GM21528 (cell line): ENCODE measurements at regions not wholly inside any gene's neighbourhood (a gene's known extent, or its start where the extent isn't known, plus 50 kb on each side); places are given as distances from the start of the nearest gene placed in this dataset.

Experiments used
- ATAC-seq: cut with Tn5 transposase; IDR thresholded peaks from one replicate; pipeline ENCODE4 v1.9.1; 2021; ENCODE audit warnings: mild to moderate bottlenecking, moderate library complexity; ENCODE audit not compliant: unreplicated experiment, low FRiP score

DNA sequence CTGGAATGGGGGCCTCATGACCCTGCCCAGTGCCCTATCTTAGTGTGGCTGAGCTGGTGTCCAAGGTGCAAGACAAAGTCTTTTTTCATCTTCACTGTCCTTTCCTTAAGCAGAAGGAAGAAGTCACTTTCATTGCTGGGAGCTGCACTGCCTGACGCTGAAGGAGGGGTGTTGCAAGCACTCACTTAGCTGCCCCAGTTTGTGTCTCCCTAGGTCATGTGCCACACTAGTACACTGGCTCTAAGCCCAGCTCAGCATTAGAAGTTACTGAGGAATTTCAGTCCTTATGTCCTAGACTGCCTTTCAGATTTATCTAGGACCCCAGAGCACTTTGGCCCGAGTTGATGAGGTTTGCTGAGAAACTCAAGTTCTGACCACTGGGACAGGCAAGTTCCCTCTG lies 952.0 kb upstream of the USP15 start:
- no peak for ATAC-seq

DNA sequence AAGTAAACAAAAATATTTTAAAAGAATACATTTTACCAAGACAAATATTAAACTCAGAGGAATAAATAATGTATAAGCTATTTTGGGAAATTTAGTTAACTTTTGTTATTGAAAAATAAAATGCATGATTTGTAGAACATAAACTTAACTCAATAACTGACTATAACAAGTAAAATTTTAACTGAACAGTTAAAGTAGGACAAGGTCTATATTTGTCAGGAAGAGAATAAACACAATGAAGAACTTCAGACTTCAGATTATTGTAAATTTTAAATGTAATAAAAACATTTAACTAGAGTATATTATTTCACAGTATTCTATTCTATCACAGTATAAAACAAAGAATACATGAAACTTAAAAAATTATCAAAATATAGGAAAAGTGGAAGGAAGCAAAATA lies 948.8 kb upstream of the USP15 start:
- ATAC-seq = no peak

DNA sequence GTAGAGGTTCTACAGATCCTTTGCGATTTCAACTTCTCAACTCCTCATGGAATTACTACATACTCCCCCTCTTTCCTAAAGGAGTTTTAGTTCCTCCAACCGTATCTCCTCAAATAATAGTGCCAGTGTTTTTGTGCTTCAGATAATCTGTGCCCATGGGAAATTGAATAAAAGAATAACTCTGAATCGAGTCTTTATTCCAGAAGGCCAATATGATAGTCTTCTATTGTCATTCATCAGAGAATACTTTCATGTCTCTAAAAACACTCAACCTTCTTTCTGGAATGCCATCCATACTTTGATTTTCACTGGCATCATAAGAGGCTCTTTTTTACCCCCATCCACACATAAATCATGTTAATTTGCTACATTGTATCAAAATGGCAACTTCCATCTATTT lies 911.3 kb upstream of the USP15 start:
- no peak for ATAC-seq

DNA sequence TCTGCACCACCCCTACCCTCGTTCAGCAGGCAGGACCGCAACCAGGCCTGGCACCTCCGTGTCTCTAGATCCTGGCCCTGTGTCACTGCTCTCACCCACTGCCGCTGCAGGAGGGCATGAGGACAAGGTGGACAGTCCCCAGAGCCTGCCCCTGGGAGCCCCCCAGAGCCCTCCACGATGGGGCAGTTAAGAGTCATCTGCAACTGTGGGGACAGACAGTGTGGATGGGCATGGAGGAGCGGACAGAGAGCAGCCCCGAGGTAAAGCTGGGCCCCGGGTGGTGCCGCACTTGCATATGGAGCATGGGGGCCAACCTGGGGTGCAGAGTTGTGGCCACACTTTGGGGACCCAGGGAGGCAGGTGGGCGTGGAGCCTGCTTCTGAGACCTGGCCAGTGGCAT lies 905.1 kb upstream of the USP15 start:
- ATAC-seq = no peak

DNA sequence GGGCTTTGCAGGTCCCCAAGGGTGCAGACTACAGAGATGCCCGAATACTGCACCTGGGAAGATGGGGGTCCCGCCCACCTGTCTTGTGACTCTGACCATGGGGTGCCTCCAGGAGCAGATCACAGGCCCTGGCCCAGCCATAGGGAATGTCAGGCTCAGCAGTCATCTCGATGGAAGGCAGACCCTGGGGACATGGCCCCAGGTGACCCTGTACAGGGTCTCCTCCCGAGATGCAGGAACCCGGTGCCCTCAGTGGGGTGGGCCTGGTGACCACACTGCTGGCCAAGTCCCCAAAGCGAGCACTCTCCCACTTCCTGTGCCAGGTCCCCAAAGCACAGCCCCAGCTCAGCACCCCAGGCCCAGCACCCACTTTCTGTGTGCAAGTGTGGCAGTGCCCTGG lies 903.7 kb upstream of the USP15 start:
- ATAC-seq = no peak

DNA sequence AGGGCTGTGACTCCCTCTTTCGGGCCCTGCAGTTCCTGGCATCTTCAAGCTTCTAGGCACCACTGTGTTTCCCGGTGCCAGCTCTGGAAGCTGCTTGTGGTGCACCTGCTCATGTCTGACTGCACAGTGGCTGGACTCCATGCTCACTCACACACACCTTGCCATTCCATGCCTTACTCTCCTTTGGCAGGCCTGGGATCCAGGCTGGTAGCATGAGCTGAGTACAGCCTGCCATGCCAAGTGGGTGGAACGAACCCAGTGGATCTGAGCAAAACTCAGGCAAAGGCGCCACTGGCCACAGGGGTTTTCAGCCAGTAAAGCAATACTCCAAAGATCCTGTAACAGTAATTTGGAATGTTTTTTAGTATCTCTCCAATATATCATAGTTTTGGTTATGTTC lies 902.7 kb upstream of the USP15 start:
- ATAC-seq = no peak

DNA sequence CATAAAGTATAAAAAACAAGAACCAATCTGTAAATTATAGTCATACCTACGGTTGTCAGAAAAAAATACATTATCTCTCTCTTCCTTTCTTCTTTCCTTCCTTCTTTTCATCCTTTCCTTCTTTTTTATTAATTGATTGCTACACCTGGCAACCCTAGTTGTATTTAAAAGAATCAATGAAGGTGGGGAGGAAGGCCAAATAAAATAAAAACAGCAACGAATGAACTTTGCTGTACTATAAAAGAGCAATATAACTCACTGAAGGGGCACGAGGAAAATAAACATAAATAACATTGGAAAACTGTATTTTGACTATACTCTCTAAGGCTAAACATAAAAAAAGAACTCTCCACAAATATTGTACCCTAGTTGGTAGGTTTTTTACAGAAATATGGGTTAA lies 898.2 kb upstream of the USP15 start:
- ATAC-seq = no peak

DNA sequence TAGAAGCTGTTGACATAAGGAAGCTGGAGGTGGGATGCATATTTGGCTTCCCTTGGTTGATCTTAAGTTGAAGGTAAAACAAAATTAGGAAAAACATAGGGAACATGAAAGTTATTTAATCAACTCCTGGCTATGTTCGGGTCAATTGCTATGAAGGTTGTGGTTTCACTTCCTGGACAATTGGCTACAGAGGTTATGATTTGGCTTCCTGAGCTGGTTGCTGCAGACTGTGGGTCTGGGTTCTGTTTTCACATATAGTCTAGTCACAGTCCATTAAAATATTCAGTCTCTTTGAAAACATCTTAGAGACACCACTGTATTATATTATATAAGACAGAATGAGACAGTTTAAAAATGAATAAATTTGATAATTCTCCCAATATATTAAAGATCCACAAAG lies 895.2 kb upstream of the USP15 start:
- ATAC-seq = no peak

DNA sequence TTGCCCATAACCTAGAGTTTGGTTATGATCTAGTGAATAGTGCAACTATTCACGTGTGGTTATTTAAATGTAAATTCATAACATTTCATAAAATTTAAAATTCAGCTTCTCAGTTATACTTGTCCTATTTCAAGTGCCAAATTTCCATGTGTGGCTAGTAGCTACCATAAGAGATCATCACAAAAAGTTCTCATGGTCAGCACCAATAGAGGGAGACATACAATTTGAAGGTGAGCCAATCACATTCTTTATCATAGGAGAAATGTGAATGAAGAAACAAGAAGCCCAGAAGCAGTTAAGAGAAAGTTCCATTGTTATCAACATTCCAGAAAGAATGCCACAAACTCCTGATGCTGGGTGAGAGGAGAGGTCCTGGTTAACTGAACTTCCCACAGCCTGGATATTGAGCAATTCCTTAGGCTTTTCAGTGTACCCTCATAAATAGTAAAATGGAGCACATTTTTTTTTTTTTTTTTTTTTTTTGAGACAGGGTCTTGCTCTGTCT lies 892.9 kb upstream of the USP15 start:
- no peak for ATAC-seq

DNA sequence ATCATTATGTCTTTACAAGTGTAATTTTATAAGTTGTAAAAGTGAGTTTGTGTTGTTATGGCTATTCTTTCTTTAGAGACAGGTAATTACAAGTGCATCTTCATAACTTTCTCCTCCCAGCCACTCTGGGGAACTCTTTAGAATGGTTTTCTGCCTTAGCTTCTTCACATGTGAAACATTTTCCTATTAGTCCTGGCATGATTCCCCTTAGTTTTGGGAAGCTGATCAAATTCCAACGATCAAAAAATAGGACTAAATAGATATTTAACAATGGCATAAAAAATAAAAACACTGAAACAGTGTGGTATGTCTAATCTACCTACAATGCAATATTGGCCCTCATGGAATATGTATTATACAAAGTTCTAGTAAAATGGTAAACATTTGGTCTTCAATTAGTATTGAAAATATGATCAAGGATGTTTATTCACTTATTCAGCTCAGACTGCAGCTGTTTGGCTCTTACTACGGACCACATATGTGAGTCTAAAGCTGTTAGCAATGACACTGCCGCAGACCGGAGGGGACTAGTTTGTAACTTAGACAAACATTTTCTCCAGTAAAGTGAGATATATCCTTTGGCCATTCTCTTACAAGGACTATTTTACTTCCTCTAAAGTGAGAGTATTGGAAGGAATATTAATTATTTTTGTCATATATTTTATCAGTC lies 890.8 kb upstream of the USP15 start:
- ATAC-seq = no peak

DNA sequence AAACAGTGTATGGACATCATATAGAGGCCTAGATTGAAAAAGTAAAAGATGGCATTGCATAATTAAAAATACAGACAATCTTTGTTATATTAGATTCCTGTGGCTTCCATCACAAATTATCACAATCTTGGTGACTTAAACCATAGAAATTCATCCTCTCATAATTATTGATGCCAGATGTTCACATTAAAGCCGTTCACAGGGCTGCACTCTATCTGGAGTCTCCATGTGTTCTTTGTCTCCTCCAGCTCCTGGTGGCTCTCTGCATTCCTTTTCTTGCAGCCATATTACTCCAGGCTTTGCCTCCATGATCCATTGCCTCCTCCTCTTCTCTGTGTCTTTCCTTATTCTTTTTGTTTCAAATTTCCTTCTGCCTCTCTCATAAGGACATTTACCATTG lies 875.7 kb upstream of the USP15 start:
- no peak for ATAC-seq

DNA sequence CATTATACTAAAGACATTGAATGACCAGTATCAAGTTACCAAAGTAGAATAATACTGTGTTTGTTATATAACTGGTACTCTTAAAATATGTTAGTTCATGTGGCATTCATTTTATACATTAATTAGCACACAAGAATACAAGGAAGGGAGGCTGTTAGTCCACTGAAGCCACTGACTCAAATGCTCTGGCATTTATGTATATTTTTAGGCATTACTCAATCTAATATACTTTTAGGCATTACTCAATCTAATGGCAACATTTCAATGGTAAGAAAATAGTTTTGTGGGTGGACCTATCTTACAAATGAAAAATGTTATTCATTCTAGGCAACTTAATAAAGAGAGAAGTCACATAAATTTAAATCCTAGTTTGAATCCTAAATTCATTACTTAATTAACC lies 874.4 kb upstream of the USP15 start:
- no peak for ATAC-seq

DNA sequence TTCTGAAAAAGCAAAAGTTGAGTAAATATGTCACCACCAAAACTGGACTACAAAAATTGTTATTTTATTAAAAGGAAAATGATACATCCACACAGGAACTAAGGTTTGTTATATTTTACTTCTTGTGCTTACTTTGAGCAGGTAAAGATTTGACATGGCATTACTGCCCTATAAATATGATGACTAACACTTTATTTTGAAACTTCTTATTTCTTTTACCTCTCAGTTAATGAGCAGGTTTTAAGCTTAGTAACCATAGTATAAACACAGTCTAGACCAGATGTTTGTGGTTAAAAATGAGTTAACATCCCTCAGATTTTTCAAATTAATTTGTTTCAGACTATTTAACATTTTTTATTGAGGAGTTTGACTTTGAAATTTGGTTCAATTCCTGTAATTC lies 862.5 kb upstream of the USP15 start:
- ATAC-seq = no peak

DNA sequence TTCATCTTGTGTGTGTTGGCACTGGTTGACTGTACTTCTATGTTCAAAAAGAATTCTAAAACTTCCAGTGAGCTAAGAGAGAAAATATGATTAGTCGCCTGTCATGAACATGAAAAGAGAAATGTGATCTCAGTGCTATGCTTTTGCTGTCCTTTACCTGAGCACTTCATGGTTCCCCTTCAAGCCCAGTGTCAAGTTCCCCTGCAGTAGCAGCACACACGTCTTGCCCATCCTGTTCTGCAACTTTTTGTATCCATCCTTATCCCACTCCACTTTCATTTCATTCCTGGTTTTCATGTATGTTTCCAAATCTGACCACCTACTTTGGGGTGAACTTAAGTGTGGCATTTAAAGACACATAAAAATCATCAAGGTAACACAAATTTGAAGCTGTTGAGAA lies 848.0 kb upstream of the USP15 start:
- ATAC-seq = no peak

DNA sequence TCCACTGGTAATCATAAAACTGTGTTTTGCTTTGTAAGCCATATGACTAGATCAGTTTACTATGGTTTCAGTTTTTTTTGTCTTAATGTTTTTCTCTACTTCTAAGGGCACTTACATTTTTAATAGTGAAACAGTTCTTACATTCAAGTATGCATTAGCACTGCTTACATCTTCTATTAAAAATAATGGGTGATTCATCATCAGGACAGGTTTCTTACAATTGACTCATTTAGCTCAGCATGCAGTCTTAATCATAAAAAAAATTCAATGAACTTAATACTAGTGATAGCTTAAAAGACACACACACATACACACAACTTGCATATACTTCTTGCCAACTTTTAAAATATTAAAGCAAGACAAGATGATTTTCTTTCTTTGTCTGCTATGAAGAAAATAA lies 845.7 kb upstream of the USP15 start:
- ATAC-seq = no peak

DNA sequence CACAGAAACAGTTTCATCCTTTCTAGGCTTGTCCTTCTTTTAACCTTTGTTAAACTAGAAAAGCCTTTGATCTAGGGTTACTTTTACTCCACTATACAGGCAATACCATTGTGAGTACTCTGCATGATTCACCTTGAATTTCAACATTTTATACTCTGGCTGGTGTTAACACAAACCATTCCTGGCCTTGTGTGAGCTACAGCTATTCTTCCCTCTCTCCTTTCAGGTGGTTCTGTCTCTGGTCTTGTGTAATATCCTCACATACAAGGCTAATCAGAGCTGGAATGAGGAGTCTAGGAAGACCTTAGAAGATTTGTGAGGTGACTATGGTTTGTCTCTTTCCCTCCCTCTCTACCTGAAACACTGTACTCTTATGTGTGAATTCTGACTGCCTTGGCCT lies 837.4 kb upstream of the USP15 start:
- no peak for ATAC-seq

DNA sequence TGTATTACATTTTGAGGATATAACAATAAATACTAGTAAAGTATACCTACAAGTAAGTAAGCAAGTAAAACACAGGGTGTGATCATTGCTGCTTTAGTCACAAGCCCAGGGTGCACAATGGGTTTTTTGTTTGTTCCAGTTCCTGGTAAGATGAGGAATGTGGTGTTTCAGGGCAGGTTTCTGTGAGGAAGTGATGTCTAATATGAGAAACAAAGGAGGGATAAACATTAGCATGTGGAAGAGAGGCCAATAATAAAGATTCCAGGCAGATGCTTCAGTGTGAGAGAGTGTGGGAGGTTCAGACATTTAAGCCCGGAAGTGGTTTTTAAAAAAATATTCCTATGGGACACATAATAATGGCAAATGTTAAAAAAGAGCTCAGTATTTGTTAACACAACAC lies 808.1 kb upstream of the USP15 start:
- no peak for ATAC-seq

DNA sequence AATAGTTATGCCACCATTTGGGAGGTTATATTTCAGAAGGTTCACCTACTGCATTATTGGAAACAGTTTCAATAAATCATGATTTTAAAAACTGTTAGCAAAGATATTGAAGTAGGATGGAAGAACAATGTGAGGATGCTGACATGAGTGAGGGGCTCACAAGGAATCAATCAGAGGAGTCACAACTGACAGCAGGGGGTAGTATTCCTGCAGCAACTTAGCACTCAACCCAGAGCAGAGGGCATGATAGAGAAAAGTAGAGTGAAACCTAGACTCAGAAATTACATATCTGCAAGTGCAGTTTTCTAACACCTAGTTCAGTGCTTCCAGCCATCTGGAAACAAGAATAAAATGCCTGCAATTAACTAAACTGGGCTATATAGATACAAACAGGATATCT lies 772.5 kb upstream of the USP15 start:
- ATAC-seq = no peak

DNA sequence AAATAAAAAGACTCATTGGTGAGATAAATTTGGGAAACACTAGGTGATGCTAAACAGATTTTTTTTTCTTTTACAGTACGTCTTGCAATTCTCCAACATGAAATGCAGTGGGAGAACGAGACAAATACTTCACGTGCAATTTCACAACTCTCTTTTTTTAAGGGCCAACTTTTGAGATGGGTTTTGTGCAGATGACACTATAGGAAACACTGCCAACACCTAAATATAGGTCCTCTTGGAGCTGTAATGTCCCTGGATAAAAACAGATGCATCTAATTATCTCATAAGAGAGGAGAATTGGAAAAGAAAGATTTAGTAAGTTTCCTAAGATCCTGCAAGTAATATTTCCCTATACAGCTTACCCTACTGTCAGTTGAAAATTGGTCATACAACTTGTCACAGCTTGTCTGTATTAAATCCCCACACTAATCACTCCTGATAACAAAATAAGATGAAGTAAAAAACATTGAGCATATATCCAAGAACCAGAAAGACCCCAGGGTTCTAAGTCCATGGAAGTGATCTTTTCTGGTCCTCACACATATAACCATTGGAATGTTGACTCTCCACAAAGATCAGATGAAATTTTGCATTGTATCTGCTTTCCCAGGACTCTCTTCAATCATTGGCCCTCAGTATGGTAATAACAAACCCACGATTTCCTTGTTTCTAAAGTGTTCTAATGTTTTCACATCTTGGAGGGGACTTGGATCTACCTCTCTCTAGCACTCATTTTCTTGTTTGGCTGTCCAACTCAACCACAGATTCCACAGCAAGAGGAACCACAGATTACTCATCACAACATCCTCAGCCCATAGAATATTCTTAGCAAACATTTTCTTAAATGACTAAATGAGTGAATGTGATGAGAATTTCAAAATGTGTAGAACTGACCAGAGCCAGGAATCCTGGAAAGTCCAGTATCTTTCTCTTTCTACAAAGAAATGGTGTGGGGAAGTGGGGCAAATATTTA lies 769.4 kb upstream of the USP15 start:
- no peak for ATAC-seq

DNA sequence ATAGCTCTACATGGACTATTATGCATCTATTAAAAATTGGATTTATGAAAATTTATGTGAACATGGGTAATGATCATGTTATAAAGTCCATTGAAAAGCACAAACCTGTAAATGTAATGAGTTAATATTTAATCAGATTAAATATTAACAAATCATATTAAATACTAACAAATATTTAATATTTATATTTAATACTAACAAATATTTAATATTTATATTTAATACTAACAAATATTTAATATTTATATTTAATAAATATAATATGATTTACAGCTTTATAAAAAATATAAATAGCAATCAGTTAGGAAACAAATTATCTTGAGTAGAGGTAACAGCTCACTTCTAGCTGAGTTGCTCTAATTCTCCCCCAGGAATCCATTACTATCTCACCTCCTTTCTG lies 758.0 kb upstream of the USP15 start:
- ATAC-seq = no peak

DNA sequence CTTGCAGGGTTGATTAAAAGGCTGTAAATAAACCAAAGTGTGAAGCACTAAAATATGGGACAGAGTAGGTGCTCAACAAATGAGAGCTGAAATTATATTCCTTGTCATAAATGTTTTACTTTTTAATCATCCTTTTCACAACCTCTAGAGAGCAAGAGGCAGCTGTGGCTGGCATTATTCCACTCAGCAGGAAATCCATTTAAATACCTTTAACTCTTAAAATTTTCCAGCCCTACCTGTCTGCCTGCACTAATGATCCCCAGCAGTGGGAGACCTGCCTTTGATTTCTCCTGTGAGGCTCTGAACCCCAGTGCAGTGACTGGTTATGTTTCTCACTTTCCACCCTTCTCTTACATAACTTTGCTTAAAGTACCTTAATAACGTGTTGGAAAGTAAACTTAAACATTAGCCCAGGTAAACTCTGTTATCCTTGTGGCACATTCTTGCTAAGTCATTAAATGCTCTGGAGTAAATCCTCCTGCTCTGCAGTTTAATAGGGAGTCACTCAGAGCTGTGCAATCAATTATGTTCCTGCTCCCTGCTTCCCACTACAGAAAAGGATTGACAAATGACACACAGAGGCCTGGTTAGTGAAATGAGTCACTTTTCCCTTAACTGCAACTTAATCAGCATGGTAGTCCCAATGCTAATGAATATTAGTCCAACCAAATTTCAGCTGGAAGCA lies 755.7 kb upstream of the USP15 start:
- no peak for ATAC-seq
